Neural progenitor cell (in vitro differentiated cells): ENCODE measurements at regions not wholly inside any gene's neighbourhood (a gene's known extent, or its start where the extent isn't known, plus 50 kb on each side); places are given as distances from the start of the nearest gene placed in this dataset.

ENCODE experiments used
- DNase-seq: peaks from one replicate; pipeline ENCODE4 v3.0.0-alpha.2; 2016; ENCODE audit warnings: low spot score
- H2AFZ ChIP-seq: fragments of 200-600 bp; sonication (generic); replicated peaks from 2 replicates; pipeline ENCODE4 v1.6.1; 2016; ENCODE audit warnings: antibody characterized with exemption
- H3F3A ChIP-seq: fragments of 200-600 bp; sonication (generic); 2 replicates; pipeline ENCODE4 v1.6.1; 2016; ENCODE audit warnings: antibody characterized with exemption, low read depth
- H3K27ac ChIP-seq: fragments of 200-600 bp; sonication (generic); 2 replicates; pipeline ENCODE4 v1.5.1; 2016; ENCODE audit warnings: mild to moderate bottlenecking
- H3K27me3 ChIP-seq: fragments of 200-600 bp; sonication (generic); 2 replicates; pipeline ENCODE4 v1.6.1; 2016; ENCODE audit warnings: mild to moderate bottlenecking, moderate library complexity
- H3K36me3 ChIP-seq: fragments of 200-600 bp; sonication (generic); 2 replicates; pipeline ENCODE4 v1.5.1; 2016
- H3K4me1 ChIP-seq: fragments of 200-600 bp; sonication (generic); 2 replicates; pipeline ENCODE4 v1.6.1; 2016; ENCODE audit warnings: mixed run types
- H3K4me2 ChIP-seq: fragments of 200-600 bp; sonication (generic); 2 replicates; pipeline ENCODE4 v1.6.1; 2016
- H3K4me3 ChIP-seq: fragments of 200-600 bp; sonication (generic); 2 replicates; pipeline ENCODE4 v1.5.1; 2016
- H3K79me2 ChIP-seq: fragments of 200-600 bp; sonication (generic); 2 replicates; pipeline ENCODE4 v1.6.1; 2016; ENCODE audit warnings: low read depth
- H3K9ac ChIP-seq: fragments of 200-600 bp; sonication (generic); 2 replicates; pipeline ENCODE4 v1.6.1; 2016
- H3K9me3 ChIP-seq: fragments of 200-600 bp; sonication (generic); 2 replicates; pipeline ENCODE4 v1.5.1; 2016; ENCODE audit warnings: low read depth
- H4K20me1 ChIP-seq: fragments of 200-600 bp; sonication (generic); 2 replicates; pipeline ENCODE4 v1.6.1; 2016; ENCODE audit warnings: low read depth
- H3K27ac Mint-ChIP-seq: 3 replicates; pipeline ENCODE4 v1.8.0; 2021; ENCODE audit warnings: mixed read lengths
- H3K27me3 Mint-ChIP-seq: 2 replicates; pipeline ENCODE4 v1.8.0; 2022; ENCODE audit warnings: low read depth, mild to moderate bottlenecking, inconsistent platforms, moderate library complexity, mixed read lengths; ENCODE audit not compliant: insufficient read depth
- H3K36me3 Mint-ChIP-seq: 3 replicates; pipeline ENCODE4 v1.8.0; 2021; ENCODE audit warnings: mixed read lengths
- H3K4me1 Mint-ChIP-seq: 3 replicates; pipeline ENCODE4 v1.8.0; 2021; ENCODE audit warnings: mixed read lengths
- H3K4me3 Mint-ChIP-seq: 3 replicates; pipeline ENCODE4 v1.8.0; 2021; ENCODE audit warnings: mild to moderate bottlenecking, moderate library complexity, mixed read lengths
- H3K9me3 Mint-ChIP-seq: 3 replicates; pipeline ENCODE4 v1.8.0; 2020; ENCODE audit warnings: mixed read lengths
- EZH2 ChIP-seq: fragments of 200-600 bp; sonication (generic); IDR thresholded peaks from 2 replicates; pipeline ENCODE4 v1.6.1; 2017; ENCODE audit warnings: antibody characterized with exemption, mild to moderate bottlenecking, moderate library complexity
- EZH2phosphoT487 ChIP-seq: fragments of 200-600 bp; sonication (generic); IDR thresholded peaks from 2 replicates; pipeline ENCODE4 v1.6.1; 2017; ENCODE audit warnings: antibody characterized with exemption
- TF ChIP-seq, protein P1 (sequence below): fragments of 200-600 bp; sonication (generic); IDR thresholded peaks from 2 replicates; pipeline ENCODE4 v1.5.1; 2017; ENCODE audit warnings: antibody characterized with exemption, mild to moderate bottlenecking

DNA sequence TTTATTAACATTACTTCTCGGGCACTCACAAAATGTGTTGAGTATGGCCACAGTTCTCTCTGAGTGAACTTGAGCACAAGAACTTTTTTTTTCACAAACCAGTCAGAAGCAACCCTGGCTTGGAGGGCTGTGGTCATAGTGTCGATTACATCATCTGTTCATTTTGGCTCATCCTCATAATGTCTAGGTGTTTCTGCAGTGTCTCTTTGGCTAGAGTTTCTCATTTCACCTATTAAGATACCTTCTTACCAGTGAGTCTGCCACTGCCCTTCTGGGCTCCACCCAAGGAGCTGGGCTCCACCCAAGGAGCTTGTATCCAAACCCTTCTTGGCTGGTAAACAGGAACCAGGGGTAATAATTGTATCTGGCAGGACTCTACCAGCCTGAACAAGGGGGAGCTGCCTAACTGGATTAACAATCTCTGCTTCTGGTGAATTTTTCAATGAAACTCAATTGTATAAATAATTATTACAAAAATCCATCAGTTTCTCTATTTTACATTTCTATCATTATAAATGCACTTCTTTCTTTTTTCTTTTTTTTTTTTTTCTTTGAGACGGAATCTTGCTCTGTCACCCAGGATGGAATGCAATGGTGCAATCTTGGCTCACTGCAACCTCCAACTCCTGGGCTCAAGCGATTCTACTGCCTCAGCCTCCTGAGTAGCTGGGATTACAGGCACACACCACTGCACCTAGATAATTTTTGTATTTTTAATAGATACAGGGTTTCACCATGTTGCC, 667.7 kb upstream of the SLIT2 start:
- DNase-seq, result no peak
- Histone ChIP-seq H3K36me3 (no peaks in the 10 kb centered on the region), H3K4me1 (no peaks in the 10 kb centered on the region), H3F3A (no peaks in the 10 kb centered on the region), H3K9ac (no peak overlapping the region), H2AFZ (no peak overlapping the region), H3K27ac (no peak overlapping the region), H3K4me3 (no peak overlapping the region), H3K27me3 (no peaks in the 10 kb centered on the region), H4K20me1 (no peaks in the 10 kb centered on the region), H3K4me2 (no peak overlapping the region), H3K79me2 (no peaks in the 10 kb centered on the region), H3K9me3 (no peaks in the 10 kb centered on the region)
- Mint-ChIP-seq H3K4me3 (no peak overlapping the region), H3K27ac (no peak overlapping the region), H3K9me3 (no peaks in the 10 kb centered on the region), H3K27me3 (peaks cover 3% of the 10 kb centered on the region), H3K36me3 (no peaks in the 10 kb centered on the region), H3K4me1 (no peaks in the 10 kb centered on the region)
- TF ChIP-seq EZH2phosphoT487, result no peak
- TF ChIP-seq, protein P1, sequence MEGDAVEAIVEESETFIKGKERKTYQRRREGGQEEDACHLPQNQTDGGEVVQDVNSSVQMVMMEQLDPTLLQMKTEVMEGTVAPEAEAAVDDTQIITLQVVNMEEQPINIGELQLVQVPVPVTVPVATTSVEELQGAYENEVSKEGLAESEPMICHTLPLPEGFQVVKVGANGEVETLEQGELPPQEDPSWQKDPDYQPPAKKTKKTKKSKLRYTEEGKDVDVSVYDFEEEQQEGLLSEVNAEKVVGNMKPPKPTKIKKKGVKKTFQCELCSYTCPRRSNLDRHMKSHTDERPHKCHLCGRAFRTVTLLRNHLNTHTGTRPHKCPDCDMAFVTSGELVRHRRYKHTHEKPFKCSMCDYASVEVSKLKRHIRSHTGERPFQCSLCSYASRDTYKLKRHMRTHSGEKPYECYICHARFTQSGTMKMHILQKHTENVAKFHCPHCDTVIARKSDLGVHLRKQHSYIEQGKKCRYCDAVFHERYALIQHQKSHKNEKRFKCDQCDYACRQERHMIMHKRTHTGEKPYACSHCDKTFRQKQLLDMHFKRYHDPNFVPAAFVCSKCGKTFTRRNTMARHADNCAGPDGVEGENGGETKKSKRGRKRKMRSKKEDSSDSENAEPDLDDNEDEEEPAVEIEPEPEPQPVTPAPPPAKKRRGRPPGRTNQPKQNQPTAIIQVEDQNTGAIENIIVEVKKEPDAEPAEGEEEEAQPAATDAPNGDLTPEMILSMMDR, result no peak
- TF ChIP-seq EZH2, result no peak

DNA sequence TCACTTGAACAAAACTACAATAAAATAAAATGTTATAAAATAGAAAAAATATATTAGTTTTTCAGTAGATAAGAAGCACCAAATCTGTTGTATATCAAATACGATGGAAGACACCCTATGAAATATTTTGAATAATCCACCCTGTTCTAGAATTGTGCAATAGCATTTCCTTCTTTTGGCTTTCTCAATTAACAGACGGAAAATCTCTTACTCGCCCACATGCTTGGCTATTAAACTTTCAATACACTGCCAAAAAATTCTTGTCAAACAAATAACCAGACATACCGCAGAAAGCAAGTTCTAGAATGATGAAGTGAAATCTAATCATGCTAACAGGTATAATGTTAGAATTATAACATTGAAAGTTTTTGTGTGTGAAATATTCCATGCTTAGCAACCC, 671.6 kb upstream of the SLIT2 start:
- no peak overlapping the region for H3K27ac Mint-ChIP-seq
- Histone ChIP-seq H3K27me3 (no peaks in the 10 kb centered on the region), H3K9me3 (no peaks in the 10 kb centered on the region), H3K4me1 (no peaks in the 10 kb centered on the region), H3K79me2 (no peaks in the 10 kb centered on the region), H3K36me3 (no peaks in the 10 kb centered on the region), H3K9ac (no peak overlapping the region), H3F3A (no peaks in the 10 kb centered on the region), H2AFZ (no peak overlapping the region), H3K4me2 (no peak overlapping the region), H3K27ac (no peak overlapping the region), H3K4me3 (no peak overlapping the region), H4K20me1 (no peaks in the 10 kb centered on the region)
- H3K36me3 Mint-ChIP-seq, result no peaks in the 10 kb centered on the region
- no peaks in the 10 kb centered on the region for H3K27me3 Mint-ChIP-seq
- TF ChIP-seq, protein P1, result no peak
- TF ChIP-seq EZH2 (no peak), EZH2phosphoT487 (no peak)
- no peak for DNase-seq
- H3K9me3 Mint-ChIP-seq, result no peaks in the 10 kb centered on the region
- no peak overlapping the region for H3K4me3 Mint-ChIP-seq
- no peaks in the 10 kb centered on the region for H3K4me1 Mint-ChIP-seq

DNA sequence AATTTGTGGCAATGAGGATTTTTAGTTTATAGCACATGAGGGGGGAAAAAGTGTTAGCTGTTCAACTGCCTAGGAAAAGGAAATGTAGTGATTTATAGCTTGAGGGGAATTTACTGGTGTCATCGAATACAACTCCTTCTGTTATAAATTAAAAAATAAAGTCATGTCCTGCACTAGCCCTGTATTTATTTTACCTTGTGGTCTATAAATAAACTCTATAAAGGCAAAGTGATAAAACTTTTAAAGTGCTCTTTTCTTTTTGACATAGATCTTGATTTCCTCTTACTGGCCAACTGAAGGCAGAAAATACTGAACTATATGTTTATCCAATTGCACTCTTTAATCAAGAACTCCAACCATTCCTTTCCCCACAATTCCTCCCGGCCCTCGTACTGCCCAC, 672.1 kb upstream of the SLIT2 start:
- TF ChIP-seq, protein P1, result no peak
- no peak for TF ChIP-seq EZH2phosphoT487
- TF ChIP-seq EZH2, result no peak
- Mint-ChIP-seq H3K9me3 (no peaks in the 10 kb centered on the region), H3K4me3 (no peak overlapping the region), H3K27me3 (no peaks in the 10 kb centered on the region), H3K27ac (no peak overlapping the region), H3K36me3 (no peaks in the 10 kb centered on the region), H3K4me1 (no peaks in the 10 kb centered on the region)
- no peaks in the 10 kb centered on the region for H3K27me3 ChIP-seq
- no peak overlapping the region for H3K4me3 ChIP-seq
- no peaks in the 10 kb centered on the region for H4K20me1 ChIP-seq
- DNase-seq, result no peak
- no peak overlapping the region for H3K27ac ChIP-seq
- H2AFZ ChIP-seq, result no peak overlapping the region
- H3K4me1 ChIP-seq, result no peaks in the 10 kb centered on the region
- no peaks in the 10 kb centered on the region for H3K9me3 ChIP-seq
- no peak overlapping the region for H3K9ac ChIP-seq
- no peak overlapping the region for H3K4me2 ChIP-seq
- H3K36me3 ChIP-seq, result no peaks in the 10 kb centered on the region
- H3F3A ChIP-seq, result no peaks in the 10 kb centered on the region
- no peaks in the 10 kb centered on the region for H3K79me2 ChIP-seq
